A673 (cell line): ENCODE measurements at regions not wholly inside any gene's neighbourhood (a gene's known extent, or its start where the extent isn't known, plus 50 kb on each side); places are given as distances from the start of the nearest gene placed in this dataset.
"Not testable (repeated sequence)": the region's sequence is repeated elsewhere in the genome, so short reads cannot be mapped to it uniquely, and the experiment has no call there.

Source experiments
- BruUV-seq: library from RNA; stranded (reverse); fragments of 400-500 nt; replicated peaks from 2 replicates; lab custom pipeline; 2021; lab: Mats Ljungman, UMichigan
- CTCF ChIA-PET: fragments of 300-600 bp; sonication (Branson Sonifier 250); formaldehyde crosslinking; loops from one replicate; lab custom pipeline; 2022; ENCODE audit warnings: antibody characterized with exemption; lab: Charles Lee
- POLR2A ChIA-PET: fragments of 300-600 bp; sonication (Branson Sonifier 250); formaldehyde crosslinking; loops from one replicate; lab custom pipeline; 2022; ENCODE audit warnings: antibody characterized with exemption; ENCODE audit not compliant: low non-redundant PET; lab: Charles Lee
- DNase-seq: peaks from one replicate; pipeline ENCODE4 v3.0.0-alpha.2; 2015; ENCODE audit warnings: low spot score
- H3K27ac ChIP-seq: fragments of 200-600 bp; sonication (generic); 2 replicates; pipeline ENCODE4 v1.5.1; 2016; ENCODE audit warnings: mixed run types, low read depth, mild to moderate bottlenecking, mixed read lengths, antibody characterized with exemption, low read length; ENCODE audit not compliant: poor library complexity, severe bottlenecking
- H3K27me3 ChIP-seq: fragments of 200-600 bp; sonication (generic); replicated peaks from 2 replicates; pipeline ENCODE4 v1.6.1; 2017; ENCODE audit warnings: mixed run types, low read depth, mild to moderate bottlenecking, mixed read lengths, antibody characterized with exemption, low read length; ENCODE audit not compliant: insufficient read depth, poor library complexity
- H3K36me3 ChIP-seq: fragments of 200-600 bp; sonication (generic); 2 replicates; pipeline ENCODE4 v1.6.1; 2016; ENCODE audit warnings: mixed run types, mild to moderate bottlenecking, mixed read lengths, antibody characterized with exemption, low read length; ENCODE audit not compliant: insufficient read depth, poor library complexity, severe bottlenecking
- H3K4me1 ChIP-seq: fragments of 200-600 bp; sonication (generic); 2 replicates; pipeline ENCODE4 v1.6.1; 2017; ENCODE audit warnings: mixed run types, mild to moderate bottlenecking, mixed read lengths, antibody characterized with exemption, low read length; ENCODE audit not compliant: insufficient read depth, poor library complexity, severe bottlenecking
- H3K4me3 ChIP-seq: fragments of 200-600 bp; sonication (generic); 2 replicates; pipeline ENCODE4 v1.5.1; 2016; ENCODE audit warnings: low read depth, mixed run types, mild to moderate bottlenecking, mixed read lengths, low read length; ENCODE audit not compliant: poor library complexity, severe bottlenecking
- H3K9me3 ChIP-seq: fragments of 200-600 bp; sonication (generic); 2 replicates; pipeline ENCODE4 v1.6.1; 2016; ENCODE audit warnings: mixed run types, low read depth, mild to moderate bottlenecking, mixed read lengths, antibody characterized with exemption, low read length; ENCODE audit not compliant: poor library complexity, severe bottlenecking
- EZH2 ChIP-seq: fragments of 200-600 bp; sonication (generic); IDR thresholded peaks from 2 replicates; pipeline ENCODE4 v1.6.1; 2017; ENCODE audit warnings: borderline replicate concordance, low read depth, mild to moderate bottlenecking, mixed read lengths, antibody characterized with exemption, low read length; ENCODE audit not compliant: poor library complexity, severe bottlenecking
- intact Hi-C: fragments of 100-400 bp; cut with micrococcal nuclease; formaldehyde crosslinking; loops from one replicate; pipeline ENCODE4 v1.10.0; 2022; ENCODE audit not compliant: unreplicated experiment
- TF ChIP-seq, protein P1 (sequence below): fragments of 300-800, 200-600 bp; sonication (generic); conservative IDR thresholded peaks from 2 replicates; pipeline ENCODE4 v1.5.1; 2017; ENCODE audit warnings: low read depth, mild to moderate bottlenecking, antibody characterized with exemption, low read length, moderate library complexity, mixed read lengths

DNA sequence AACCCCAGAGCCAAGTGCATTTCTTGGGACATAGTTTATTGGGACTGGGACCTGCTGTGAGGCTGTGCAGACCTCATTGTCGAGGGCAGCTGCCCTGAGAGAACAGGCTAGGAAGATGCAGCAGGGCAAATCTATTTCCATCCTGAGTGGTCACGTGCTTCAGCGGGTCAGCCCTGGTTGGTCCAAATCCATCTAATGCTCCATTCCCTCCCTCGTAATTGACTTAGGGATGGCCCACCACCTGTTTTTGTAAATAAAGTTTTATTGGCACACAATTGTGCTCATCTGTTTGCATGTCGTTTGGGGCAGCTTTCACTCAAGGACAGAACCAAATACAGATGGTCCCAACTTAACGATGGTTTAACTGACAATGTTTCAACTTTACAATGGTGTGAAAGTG lies 75.5 kb upstream of the ADGRE5 start:
- BruUV-seq = no TSS peak
- H3K27me3 ChIP-seq = no peaks in the 10 kb centered on the region
- no peaks in the 10 kb centered on the region for H3K9me3 ChIP-seq
- ChIA-PET POLR2A (no interaction called here), CTCF (no interaction called here)
- H3K27ac ChIP-seq = no peak overlapping the region
- intact Hi-C loops = no loop called here
- H3K4me3 ChIP-seq = no peak overlapping the region
- no peaks in the 10 kb centered on the region for H3K36me3 ChIP-seq
- no peak for TF ChIP-seq EZH2
- H3K4me1 ChIP-seq = no peaks in the 10 kb centered on the region
- no peak for DNase-seq

DNA sequence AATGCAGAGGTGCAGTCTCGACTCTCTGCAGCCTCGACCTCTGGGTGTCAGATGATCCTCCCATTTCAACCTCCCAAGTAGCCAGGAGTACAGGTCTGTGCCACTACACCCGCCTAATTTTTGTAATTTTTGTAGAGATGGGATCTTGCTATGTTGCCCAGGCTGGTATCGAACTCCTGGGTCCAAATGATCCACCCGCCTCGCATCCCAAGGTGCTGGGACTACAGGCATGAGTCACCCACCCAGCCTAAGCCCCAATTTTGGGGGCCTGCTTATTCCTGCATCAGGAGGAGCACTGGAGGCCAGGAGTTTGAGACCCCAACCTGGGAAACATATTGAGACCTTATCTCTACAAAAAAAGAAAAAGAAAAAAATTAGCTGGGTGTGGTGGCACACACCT lies 80.1 kb upstream of the ADGRE5 start:
- DNase-seq = no peak
- Histone ChIP-seq H3K4me1 (no peaks in the 10 kb centered on the region), H3K27ac (no peak overlapping the region), H3K36me3 (no peaks in the 10 kb centered on the region), H3K4me3 (no peak overlapping the region), H3K9me3 (no peaks in the 10 kb centered on the region), H3K27me3 (no peaks in the 10 kb centered on the region)
- no peak for TF ChIP-seq EZH2
- TF ChIP-seq, protein P1, sequence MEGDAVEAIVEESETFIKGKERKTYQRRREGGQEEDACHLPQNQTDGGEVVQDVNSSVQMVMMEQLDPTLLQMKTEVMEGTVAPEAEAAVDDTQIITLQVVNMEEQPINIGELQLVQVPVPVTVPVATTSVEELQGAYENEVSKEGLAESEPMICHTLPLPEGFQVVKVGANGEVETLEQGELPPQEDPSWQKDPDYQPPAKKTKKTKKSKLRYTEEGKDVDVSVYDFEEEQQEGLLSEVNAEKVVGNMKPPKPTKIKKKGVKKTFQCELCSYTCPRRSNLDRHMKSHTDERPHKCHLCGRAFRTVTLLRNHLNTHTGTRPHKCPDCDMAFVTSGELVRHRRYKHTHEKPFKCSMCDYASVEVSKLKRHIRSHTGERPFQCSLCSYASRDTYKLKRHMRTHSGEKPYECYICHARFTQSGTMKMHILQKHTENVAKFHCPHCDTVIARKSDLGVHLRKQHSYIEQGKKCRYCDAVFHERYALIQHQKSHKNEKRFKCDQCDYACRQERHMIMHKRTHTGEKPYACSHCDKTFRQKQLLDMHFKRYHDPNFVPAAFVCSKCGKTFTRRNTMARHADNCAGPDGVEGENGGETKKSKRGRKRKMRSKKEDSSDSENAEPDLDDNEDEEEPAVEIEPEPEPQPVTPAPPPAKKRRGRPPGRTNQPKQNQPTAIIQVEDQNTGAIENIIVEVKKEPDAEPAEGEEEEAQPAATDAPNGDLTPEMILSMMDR = no peak
- BruUV-seq = no TSS peak
- ChIA-PET CTCF (no interaction called here), POLR2A (no interaction called here)
- intact Hi-C loops = no loop called here

DNA sequence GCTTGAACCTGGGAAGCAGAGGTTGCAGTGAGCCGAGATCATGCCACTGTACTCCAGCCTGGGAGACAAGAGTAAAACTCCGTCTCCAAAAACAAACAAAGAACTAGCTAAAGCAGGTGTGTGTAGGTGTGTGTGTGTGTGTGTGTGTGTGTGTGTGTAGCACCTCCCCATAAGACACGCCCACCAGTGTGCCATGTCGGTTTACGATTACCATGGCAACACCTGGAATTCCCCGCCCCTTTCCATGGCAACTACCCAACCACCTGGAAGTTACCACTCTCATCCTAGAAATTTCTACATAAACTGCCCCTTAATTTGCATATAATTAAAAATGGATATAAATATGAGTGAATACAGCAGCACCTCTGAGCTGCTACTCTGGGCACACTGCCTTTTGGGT lies 80.9 kb upstream of the ADGRE5 start:
- no peak overlapping the region for H3K27ac ChIP-seq
- H3K4me3 ChIP-seq = no peak overlapping the region
- TF ChIP-seq, protein P1 = no peak
- no peak for TF ChIP-seq EZH2
- BruUV-seq = no TSS peak
- no peaks in the 10 kb centered on the region for H3K9me3 ChIP-seq
- no peak for DNase-seq
- intact Hi-C loops = no loop called here
- H3K4me1 ChIP-seq = no peaks in the 10 kb centered on the region
- ChIA-PET CTCF (no interaction called here), POLR2A (no interaction called here)
- no peaks in the 10 kb centered on the region for H3K27me3 ChIP-seq
- H3K36me3 ChIP-seq = no peaks in the 10 kb centered on the region

DNA sequence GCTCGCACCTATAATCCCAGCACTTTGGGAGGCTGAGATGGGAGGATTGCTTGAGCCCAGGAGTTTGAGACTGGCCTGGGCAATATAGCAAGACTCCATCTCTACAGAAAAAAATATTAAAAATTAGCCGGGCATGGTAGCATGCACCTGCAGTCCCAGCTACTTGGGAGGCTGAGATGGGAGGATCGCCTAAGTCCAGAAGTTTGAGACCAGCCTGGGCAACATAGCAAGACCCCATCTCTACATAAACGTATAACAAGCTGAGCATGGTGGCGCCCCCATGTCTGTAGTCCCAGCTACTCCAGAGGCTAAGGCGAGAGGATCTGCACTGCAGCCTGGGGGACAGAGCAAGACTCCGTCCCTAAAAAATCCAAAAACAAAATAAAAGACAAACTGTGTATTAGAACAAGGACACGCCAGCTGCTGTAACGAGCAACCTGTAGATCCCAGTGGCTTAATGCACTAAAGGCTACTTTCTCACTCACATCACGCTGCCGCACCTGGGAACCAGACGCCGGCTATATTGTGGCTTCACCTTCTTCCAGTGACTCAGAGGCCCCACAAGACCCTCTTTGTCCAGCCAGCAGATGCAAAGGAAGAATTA lies 81.9 kb upstream of the ADGRE5 start:
- H3K36me3 ChIP-seq, CTCF ChIA-PET, H3K27ac ChIP-seq, POLR2A ChIA-PET, H3K27me3 ChIP-seq, H3K4me3 ChIP-seq, intact Hi-C loops, H3K4me1 ChIP-seq, BruUV-seq, H3K9me3 ChIP-seq, DNase-seq: not testable (repeated sequence)

DNA sequence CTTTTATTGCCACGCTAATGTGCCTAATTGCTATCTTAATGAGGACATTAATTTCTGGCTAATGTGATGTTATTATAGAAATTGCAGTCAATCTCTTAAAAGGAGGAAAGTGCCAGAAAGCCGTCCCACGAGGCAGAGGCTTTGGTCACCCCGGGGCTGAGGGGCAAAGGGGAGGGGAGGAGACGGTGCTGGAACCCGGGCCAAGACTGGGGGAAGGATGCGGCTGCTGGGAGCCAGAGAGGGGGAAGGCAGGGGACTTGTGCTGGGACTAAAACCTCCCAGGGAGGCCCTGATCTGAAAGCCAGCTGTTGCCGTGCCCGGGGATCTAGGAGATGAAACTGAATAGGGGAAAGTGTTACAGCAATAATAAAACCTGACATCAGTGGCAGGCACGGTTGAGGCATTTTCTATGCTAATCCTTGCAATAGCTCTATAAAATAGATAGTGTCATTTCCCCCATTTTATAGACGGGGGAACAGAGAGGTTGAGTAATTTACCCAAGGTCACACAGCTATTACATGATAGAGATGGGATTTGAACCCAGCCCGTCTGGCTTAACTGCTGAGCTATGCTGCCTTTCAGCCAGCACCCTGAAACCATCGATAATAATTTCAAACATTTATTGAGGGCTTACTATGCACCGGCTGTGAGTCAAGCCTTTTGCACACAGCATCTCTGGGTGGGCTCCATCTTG lies 83.2 kb upstream of the ADGRE5 start:
- H3K9me3 ChIP-seq, BruUV-seq, H3K27ac ChIP-seq, POLR2A ChIA-PET, H3K36me3 ChIP-seq, intact Hi-C loops, DNase-seq, H3K4me1 ChIP-seq, H3K27me3 ChIP-seq, H3K4me3 ChIP-seq, CTCF ChIA-PET: not testable (repeated sequence)

DNA sequence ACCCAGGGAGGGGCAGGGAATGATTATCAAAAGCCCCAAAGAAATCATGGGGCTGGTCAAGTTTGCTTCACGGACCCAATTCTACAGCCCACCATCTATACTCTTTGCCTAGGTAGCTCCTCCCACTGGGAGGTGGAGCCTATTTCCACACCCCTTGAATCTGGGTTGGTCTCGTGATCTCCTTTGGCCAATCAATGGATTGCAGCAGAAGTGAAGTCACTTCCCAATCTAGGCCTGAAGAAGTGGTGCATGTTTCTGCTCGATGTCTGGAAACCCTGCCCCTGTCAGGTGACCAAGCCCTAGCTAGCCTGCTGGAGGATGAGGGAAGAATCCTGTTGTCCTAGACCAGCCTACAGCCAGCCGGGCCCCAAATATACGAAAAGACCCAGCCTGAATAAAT lies 86.3 kb upstream of the ADGRE5 start:
- CTCF ChIA-PET = interaction anchor here (0.6 kb wide), 1 partner anchor 111 kb away, joined by 3 read pairs; no protein-coding TSS in a partner anchor
- intact Hi-C loops, H3K4me1 ChIP-seq, H3K9me3 ChIP-seq, H3K27me3 ChIP-seq, H3K4me3 ChIP-seq, H3K36me3 ChIP-seq, BruUV-seq, H3K27ac ChIP-seq: not testable (repeated sequence)
- POLR2A ChIA-PET = interaction anchor here (0.7 kb wide), 1 partner anchor 223 kb away, joined by 3 read pairs; the partner anchor contains the start of gene DNAJB1
- DNase-seq = peak; percentile 61
